ENCODE measurements at regions not wholly inside any gene's neighbourhood (a gene's known extent, or its start where the extent isn't known, plus 50 kb on each side); places are given as distances from the start of the nearest gene placed in this dataset.

DNA sequence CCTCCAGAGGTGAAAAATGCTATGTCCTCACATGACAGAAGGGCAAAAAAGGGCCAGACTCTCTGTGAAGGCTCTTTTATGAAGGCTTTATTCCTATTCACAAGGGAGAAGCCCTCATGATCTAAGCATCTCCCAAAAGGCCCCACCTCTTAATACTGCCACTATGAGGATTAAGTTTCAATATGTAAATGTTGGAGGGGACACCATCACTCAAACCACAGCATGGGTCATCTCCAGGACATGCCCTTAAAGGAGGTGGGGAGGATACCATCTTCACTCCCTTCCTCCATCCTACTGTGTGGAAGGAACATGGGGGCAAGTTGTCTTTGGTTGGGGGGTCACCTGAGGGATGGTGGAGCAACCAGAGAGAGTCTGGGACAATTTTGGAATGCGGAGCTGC is 170.1 kb downstream of the TRIM33 start:
- Histone ChIP-seq H3K79me1 (ENCODE audit: low read depth in 1 of 2, low read length in 2 of 2) (no peaks in the 10 kb centered on the region), H2BK20ac (ENCODE audit: low read depth, low read length) (no peak overlapping the region), H3K23ac (ENCODE audit: low read depth, low read length) (no peak overlapping the region), H3K56ac (ENCODE audit: extremely low read depth, insufficient read depth, low read length) (no peak overlapping the region), H4K8ac (ENCODE audit: low read depth in 2 of 2, low read length in 2 of 2) (no peak overlapping the region), H3K14ac (replicated peaks; ENCODE audit: low read depth, low read length) (no peak overlapping the region), H3K27me3 (ENCODE audit: control insufficient read depth, insufficient read depth, low read length) (no peaks in the 10 kb centered on the region), H2AK5ac (ENCODE audit: low read depth, low read length) (no peak overlapping the region), H2BK120ac (ENCODE audit: low read depth, low read length) (no peak overlapping the region), H2AFZ (replicated peaks; ENCODE audit: low read length, poor library complexity) (no peak overlapping the region), H3K36me3 (ENCODE audit: control insufficient read depth, insufficient read depth, low read length) (no peaks in the 10 kb centered on the region), H3K4ac (ENCODE audit: low read depth, low read length) (no peak overlapping the region), H3K9me3 (ENCODE audit: control insufficient read depth, insufficient read depth, low read length) (no peaks in the 10 kb centered on the region), H3K4me3 (ENCODE audit: insufficient read depth, low read depth, low read length) (no peak overlapping the region), H3K18ac (ENCODE audit: low read depth, low read length) (no peak overlapping the region), H2AK9ac (replicated peaks; ENCODE audit: low read depth, low read length, poor library complexity) (no peak overlapping the region), H3K9me1 (ENCODE audit: insufficient read depth, low read length) (no peaks in the 10 kb centered on the region; the same call in 1 of the 2 replicates), H4K91ac (ENCODE audit: insufficient read depth, low read depth, low read length) (no peak overlapping the region), H4K5ac (ENCODE audit: low read depth, low read length) (no peak overlapping the region), H3K4me1 (ENCODE audit: control insufficient read depth, insufficient read depth, low read length) (peaks cover 5% of the 10 kb centered on the region; the same call in 1 of the 2 replicates), H2BK15ac (ENCODE audit: low read depth, low read length) (no peak overlapping the region), H2BK5ac (ENCODE audit: low read depth, low read length, poor library complexity, severe bottlenecking) (no peak overlapping the region), H3K4me2 (ENCODE audit: low read depth, low read length) (no peak overlapping the region), H3K9ac (ENCODE audit: low read depth, low read length) (no peak overlapping the region), H3K27ac (ENCODE audit: insufficient read depth, low read length) (no peak overlapping the region), H4K20me1 (ENCODE audit: insufficient read depth, low read length) (no peaks in the 10 kb centered on the region)
- intact Hi-C loops (cut with micrococcal nuclease): no loop called here
- ChIA-PET CTCF (no interaction called here), POLR2A (ENCODE audit: unreplicated experiment) (no interaction called here)
- in situ Hi-C loops (cut with MboI; ENCODE audit: low sequenced_read_pairs): no loop called here
- DNase-seq (no peak), ATAC-seq (ENCODE audit: low read depth) (no peak)
- dilution Hi-C loops (cut with HindIII; ENCODE audit: low sequenced_read_pairs, unreplicated experiment): no loop called here
- no CpG with 5 or more reads among the region's 1 CpG for WGBS, 2 experiments (ENCODE audit: extremely low coverage in 2 of 2, insufficient read length in 1 of 2)
- TF ChIP-seq, protein P1, sequence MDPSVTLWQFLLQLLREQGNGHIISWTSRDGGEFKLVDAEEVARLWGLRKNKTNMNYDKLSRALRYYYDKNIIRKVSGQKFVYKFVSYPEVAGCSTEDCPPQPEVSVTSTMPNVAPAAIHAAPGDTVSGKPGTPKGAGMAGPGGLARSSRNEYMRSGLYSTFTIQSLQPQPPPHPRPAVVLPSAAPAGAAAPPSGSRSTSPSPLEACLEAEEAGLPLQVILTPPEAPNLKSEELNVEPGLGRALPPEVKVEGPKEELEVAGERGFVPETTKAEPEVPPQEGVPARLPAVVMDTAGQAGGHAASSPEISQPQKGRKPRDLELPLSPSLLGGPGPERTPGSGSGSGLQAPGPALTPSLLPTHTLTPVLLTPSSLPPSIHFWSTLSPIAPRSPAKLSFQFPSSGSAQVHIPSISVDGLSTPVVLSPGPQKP (IDR thresholded peaks at IDR 0.05; ENCODE audit: borderline replicate concordance, low read depth, low read length): no peak
- no TSS peak for BruUV-seq (replicated peaks)

Data from IMR-90 (cell line).